Activated CD8-positive, alpha-beta memory T cell treated with anti-CD3 and anti-CD28 coated beads for 4 hours (primary cell): ENCODE measurements at regions not wholly inside any gene's neighbourhood (a gene's known extent, or its start where the extent isn't known, plus 50 kb on each side); places are given as distances from the start of the nearest gene placed in this dataset.

ENCODE experiments used
- DNase-seq, 2 donors: peaks; one replicate each; pipeline ENCODE4 v3.0.0-alpha.2; 2020; ENCODE audit warnings: low read depth in 2 of 2

- no peak for DNase-seq
Measured at GRCh38 chr1:99163671-99164070, 100.6 kb upstream of the PLPPR4 start.

GRCh38 chr1:99170516-99170915, 93.8 kb upstream of the PLPPR4 start:
- DNase-seq, result no peak

GRCh38 chr1:99171184-99171813, 93.0 kb upstream of the PLPPR4 start:
- no peak for DNase-seq

- no peak for DNase-seq
Measured at GRCh38 chr1:99173282-99173681, 91.0 kb upstream of the PLPPR4 start.

- no peak for DNase-seq
Measured at GRCh38 chr1:99173900-99174299, 90.4 kb upstream of the PLPPR4 start.

GRCh38 chr1:99176753-99177152, 87.5 kb upstream of the PLPPR4 start:
- no peak for DNase-seq

- no peak for DNase-seq
Measured at GRCh38 chr1:99177465-99177864, 86.8 kb upstream of the PLPPR4 start.

- peak; percentile 14 to 28 for DNase-seq
Measured at GRCh38 chr1:99180343-99180808, 83.9 kb upstream of the PLPPR4 start.

- DNase-seq, result no peak
Measured at GRCh38 chr1:99180915-99181314, 83.4 kb upstream of the PLPPR4 start.

GRCh38 chr1:99181892-99182291, 82.4 kb upstream of the PLPPR4 start:
- DNase-seq, result no peak

- DNase-seq, result no peak
Measured at GRCh38 chr1:99185196-99185595, 79.1 kb upstream of the PLPPR4 start.

- DNase-seq, result no peak
Measured at GRCh38 chr1:99193431-99193830, 70.9 kb upstream of the PLPPR4 start.

- DNase-seq, result no peak
Measured at GRCh38 chr1:99198393-99198792, 65.9 kb upstream of the PLPPR4 start.

GRCh38 chr1:99207216-99207615, 57.1 kb upstream of the PLPPR4 start:
- no peak for DNase-seq
